ENCODE measurements at regions not wholly inside any gene's neighbourhood (a gene's known extent, or its start where the extent isn't known, plus 50 kb on each side); places are given as distances from the start of the nearest gene placed in this dataset.

GRCh38 chr9:135255033-135255840 is 167.8 kb downstream of the OLFM1 start:
- no peak for DNase-seq

GRCh38 chr9:135255841-135256580 is 168.5 kb downstream of the OLFM1 start:
- no peak for DNase-seq

- DNase-seq, result no peak
These were observed 169.3 kb downstream of the OLFM1 start for GRCh38 chr9:135256581-135257354.

GRCh38 chr9:135258461-135258860 is 171.0 kb downstream of the OLFM1 start:
- no peak for DNase-seq

GRCh38 chr9:135259273-135259672 is 171.8 kb downstream of the OLFM1 start:
- no peak for DNase-seq

GRCh38 chr9:135260221-135261180 is 173.0 kb downstream of the OLFM1 start:
- DNase-seq, result no peak

GRCh38 chr9:135262248-135262647 is 174.8 kb downstream of the OLFM1 start:
- DNase-seq, result no peak

- no peak for DNase-seq
These were observed 176.0 kb downstream of the OLFM1 start for GRCh38 chr9:135263511-135263910.

- DNase-seq, result no peak
These were observed 178.5 kb downstream of the OLFM1 start for GRCh38 chr9:135265931-135266330.

GRCh38 chr9:135267191-135267809 is 179.8 kb downstream of the OLFM1 start:
- DNase-seq, result no peak

- no peak for DNase-seq
These were observed 180.6 kb downstream of the OLFM1 start for GRCh38 chr9:135268031-135268430.

- DNase-seq, result no peak
These were observed 181.5 kb downstream of the OLFM1 start for GRCh38 chr9:135268981-135269380.

GRCh38 chr9:135269912-135270830 is 182.7 kb downstream of the OLFM1 start:
- DNase-seq, result no peak

- no peak for DNase-seq
These were observed 184.0 kb downstream of the OLFM1 start for GRCh38 chr9:135271425-135271824.

GRCh38 chr9:135272608-135273007 is 185.1 kb downstream of the OLFM1 start:
- no peak for DNase-seq

GRCh38 chr9:135273008-135273407 is 185.5 kb downstream of the OLFM1 start:
- no peak for DNase-seq

GRCh38 chr9:135275163-135275562 is 187.7 kb downstream of the OLFM1 start:
- no peak for DNase-seq

GRCh38 chr9:135275571-135276289 is 188.3 kb downstream of the OLFM1 start:
- DNase-seq, result no peak

- DNase-seq, result no peak
These were observed 190.0 kb downstream of the OLFM1 start for GRCh38 chr9:135277219-135278201.
